Spleen (tissue), 7 donors: ENCODE measurements at regions not wholly inside any gene's neighbourhood (a gene's known extent, or its start where the extent isn't known, plus 50 kb on each side); places are given as distances from the start of the nearest gene placed in this dataset.

Experiments used
- POLR2A ChIP-seq, 3 donors: fragments of 450-650 bp; IDR thresholded peaks; one replicate each; pipeline ENCODE4 v1.5.1; 2017; ENCODE audit warnings: antibody characterized with exemption in 3 of 3, mild to moderate bottlenecking in 1 of 3
- TF ChIP-seq, protein P1 (sequence below), 11 experiments: fragments of 200-600 bp in 7 of 11; fragments of 450-650 bp in 4 of 11; sonication (generic) in 4 of 11; IDR thresholded peaks in 8 of 11; conservative IDR thresholded peaks in 3 of 11; 1 replicate in 7 of 11; 2 replicates in 4 of 11; pipeline versions ENCODE4 v1.4.0 to v1.8.0; 2016 to 2021; ENCODE audit warnings: antibody characterized with exemption in 11 of 11, inconsistent platforms in 4 of 11, mild to moderate bottlenecking in 1 of 11
- donor health status: DM: no; HTN: no; CAD: no; lungs with moderate emphysema.
- donor health status: DM: no; HTN: no; CAD: no.
- donor health status: DM: no; HTN: no; CAD: no.

DNA sequence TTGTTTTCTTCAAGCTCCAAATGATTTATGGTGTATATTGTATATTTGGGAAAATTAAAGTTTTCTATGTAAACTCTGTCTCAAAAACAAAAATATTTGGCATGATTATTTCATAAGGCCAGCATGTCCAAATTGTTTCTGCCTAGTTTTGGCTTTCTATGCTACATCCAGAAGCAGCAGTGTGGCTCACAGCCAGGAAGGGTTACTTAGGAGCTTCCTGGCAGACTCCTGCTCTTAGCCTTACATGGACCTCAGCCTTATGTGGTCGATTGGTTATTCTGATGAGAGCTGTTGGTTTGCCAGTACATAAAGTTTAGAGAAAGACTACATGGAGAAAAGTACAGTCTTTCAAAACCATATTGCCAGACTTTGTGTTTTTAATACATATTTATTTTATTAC, 297.7 kb upstream of the FAT3 start:
- TF ChIP-seq POLR2A (IDR thresholded peaks at IDR 0.05): no peak
- TF ChIP-seq, protein P1, sequence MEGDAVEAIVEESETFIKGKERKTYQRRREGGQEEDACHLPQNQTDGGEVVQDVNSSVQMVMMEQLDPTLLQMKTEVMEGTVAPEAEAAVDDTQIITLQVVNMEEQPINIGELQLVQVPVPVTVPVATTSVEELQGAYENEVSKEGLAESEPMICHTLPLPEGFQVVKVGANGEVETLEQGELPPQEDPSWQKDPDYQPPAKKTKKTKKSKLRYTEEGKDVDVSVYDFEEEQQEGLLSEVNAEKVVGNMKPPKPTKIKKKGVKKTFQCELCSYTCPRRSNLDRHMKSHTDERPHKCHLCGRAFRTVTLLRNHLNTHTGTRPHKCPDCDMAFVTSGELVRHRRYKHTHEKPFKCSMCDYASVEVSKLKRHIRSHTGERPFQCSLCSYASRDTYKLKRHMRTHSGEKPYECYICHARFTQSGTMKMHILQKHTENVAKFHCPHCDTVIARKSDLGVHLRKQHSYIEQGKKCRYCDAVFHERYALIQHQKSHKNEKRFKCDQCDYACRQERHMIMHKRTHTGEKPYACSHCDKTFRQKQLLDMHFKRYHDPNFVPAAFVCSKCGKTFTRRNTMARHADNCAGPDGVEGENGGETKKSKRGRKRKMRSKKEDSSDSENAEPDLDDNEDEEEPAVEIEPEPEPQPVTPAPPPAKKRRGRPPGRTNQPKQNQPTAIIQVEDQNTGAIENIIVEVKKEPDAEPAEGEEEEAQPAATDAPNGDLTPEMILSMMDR (IDR thresholded peaks at IDR 0.05 in 8 of 11, conservative IDR thresholded peaks at IDR 0.05 in 3 of 11): no peak
